ENCODE measurements at regions not wholly inside any gene's neighbourhood (a gene's known extent, or its start where the extent isn't known, plus 50 kb on each side); places are given as distances from the start of the nearest gene placed in this dataset.

DNA sequence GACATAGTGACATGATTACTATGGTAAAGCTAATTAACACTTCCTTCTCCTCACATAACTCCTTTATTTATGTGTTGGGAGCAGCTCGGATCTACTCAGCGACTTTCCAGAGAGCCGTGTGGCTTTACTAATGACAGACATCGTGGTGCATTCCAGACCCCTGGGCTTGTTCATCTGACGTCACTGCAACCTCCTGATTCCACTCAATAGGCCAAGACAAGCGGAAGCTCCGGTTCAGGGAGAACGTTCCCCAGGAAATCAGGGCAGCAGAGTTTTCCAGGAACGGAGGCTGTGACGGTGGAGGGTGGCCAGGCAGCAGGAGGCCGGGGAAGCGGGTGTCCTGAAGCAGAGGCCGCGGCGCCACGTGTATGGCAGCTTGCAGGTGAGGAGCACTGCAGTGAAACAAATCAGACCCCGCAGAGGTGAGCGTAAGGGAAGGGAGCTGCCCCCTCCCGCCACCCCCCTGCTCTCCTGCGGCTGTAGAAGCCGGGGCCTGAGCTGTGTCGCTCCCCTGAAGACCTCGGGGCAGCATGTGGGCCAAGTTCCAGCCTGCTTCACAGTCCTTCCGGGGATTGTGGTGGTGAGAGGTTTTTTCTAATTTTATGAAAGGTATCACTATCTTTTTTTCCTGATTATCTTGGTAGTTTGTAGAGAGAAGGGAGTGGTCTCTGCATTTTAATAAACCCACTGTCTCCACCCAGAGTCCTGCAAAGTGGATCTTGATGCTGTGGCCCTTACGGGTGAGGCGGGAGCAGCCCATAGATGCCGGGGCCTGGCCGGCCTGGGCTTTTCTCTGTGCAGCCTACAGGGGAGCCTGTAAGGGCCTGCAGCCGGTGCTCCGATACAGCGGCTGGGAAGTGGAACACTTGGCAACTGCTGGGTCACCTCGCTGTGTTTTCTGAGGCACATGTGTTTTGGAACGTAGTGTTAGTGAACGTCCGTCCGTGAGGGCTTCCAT lies 220.4 kb upstream of the IRX4 start:
- no peaks in the 10 kb centered on the region for H3K9me3 ChIP-seq (ENCODE audit: control insufficient read depth, insufficient read depth, low read depth, low read length)
- H3K4me3 ChIP-seq (ENCODE audit: low read depth, low read length): no peak overlapping the region
- H3K36me3 ChIP-seq (ENCODE audit: control insufficient read depth, insufficient read depth, low read length): no peaks in the 10 kb centered on the region
- H3K9ac ChIP-seq (ENCODE audit: low read length): no peak overlapping the region
- H3K27me3 ChIP-seq (ENCODE audit: control insufficient read depth, insufficient read depth, low read length): no peaks in the 10 kb centered on the region
- H3K27ac ChIP-seq (ENCODE audit: low read depth, low read length): no peak overlapping the region
- H3K4me1 ChIP-seq (ENCODE audit: control insufficient read depth, insufficient read depth, low read length): no peaks in the 10 kb centered on the region

- no peak overlapping the region for H3K9ac ChIP-seq (ENCODE audit: low read length)
- H3K27ac ChIP-seq (ENCODE audit: low read depth, low read length): no peak overlapping the region
- H3K27me3 ChIP-seq (ENCODE audit: control insufficient read depth, insufficient read depth, low read length): peaks cover 4% of the 10 kb centered on the region; the same call in 1 of the 2 replicates
- no peaks in the 10 kb centered on the region for H3K36me3 ChIP-seq (ENCODE audit: control insufficient read depth, insufficient read depth, low read length)
- no peak overlapping the region for H3K4me3 ChIP-seq (ENCODE audit: low read depth, low read length)
- no peaks in the 10 kb centered on the region for H3K4me1 ChIP-seq (ENCODE audit: control insufficient read depth, insufficient read depth, low read length)
- no peaks in the 10 kb centered on the region for H3K9me3 ChIP-seq (ENCODE audit: control insufficient read depth, insufficient read depth, low read depth, low read length)
Observed at GRCh38 chr5:2101685-2102084, 219.0 kb upstream of the IRX4 start.

DNA sequence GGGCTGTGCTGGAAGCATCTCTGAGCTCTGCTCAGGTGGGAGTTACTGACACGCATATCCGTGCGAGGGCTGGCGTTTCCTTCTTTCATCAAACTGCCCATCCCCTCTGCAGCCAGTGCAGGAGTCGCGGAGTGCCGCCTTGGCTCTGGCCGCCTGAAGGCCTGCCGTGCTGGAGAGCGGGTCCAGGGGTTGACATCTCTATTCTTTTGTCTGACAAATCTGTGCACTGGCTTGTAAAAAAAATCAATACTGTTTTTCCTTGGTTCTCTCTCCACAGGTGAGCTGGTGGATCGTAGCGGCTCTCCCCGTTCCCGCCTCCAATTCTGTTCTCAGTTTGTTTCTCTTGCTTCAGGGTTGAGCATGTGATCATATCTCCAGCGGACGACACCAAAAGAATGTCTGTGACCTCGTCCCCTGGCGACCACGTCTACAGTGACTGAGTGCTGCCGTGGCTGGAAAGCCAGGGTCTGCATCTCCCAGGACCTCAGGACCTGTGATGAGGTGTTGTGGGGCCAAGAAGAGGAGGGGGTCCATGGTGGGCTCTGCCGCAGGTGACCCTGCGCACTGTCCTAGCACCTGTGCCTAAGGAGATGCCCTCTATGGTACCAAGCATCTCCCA lies 214.3 kb upstream of the IRX4 start:
- Histone ChIP-seq H3K9me3 (ENCODE audit: control insufficient read depth, insufficient read depth, low read depth, low read length) (no peaks in the 10 kb centered on the region), H3K9ac (ENCODE audit: low read length) (no peak overlapping the region), H3K36me3 (ENCODE audit: control insufficient read depth, insufficient read depth, low read length) (no peaks in the 10 kb centered on the region)

GRCh38 chr5:2095011-2095410 lies 212.3 kb upstream of the IRX4 start:
- no peaks in the 10 kb centered on the region for H3K36me3 ChIP-seq (ENCODE audit: control insufficient read depth, insufficient read depth, low read length)

More for the DNA sequence above, 214.3 kb upstream of the IRX4 start:
- H3K27ac ChIP-seq (ENCODE audit: low read depth, low read length): no peak overlapping the region
- no peaks in the 10 kb centered on the region for H3K4me1 ChIP-seq (ENCODE audit: control insufficient read depth, insufficient read depth, low read length)
- H3K4me3 ChIP-seq (ENCODE audit: low read depth, low read length): no peak overlapping the region
- H3K27me3 ChIP-seq (ENCODE audit: control insufficient read depth, insufficient read depth, low read length): peaks cover 4% of the 10 kb centered on the region; the same call in 1 of the 2 replicates

GRCh38 chr5:2094616-2094995 lies 211.9 kb upstream of the IRX4 start:
- H3K4me1 ChIP-seq (ENCODE audit: control insufficient read depth, insufficient read depth, low read length): no peaks in the 10 kb centered on the region

More at GRCh38 chr5:2095011-2095410, 212.3 kb upstream of the IRX4 start:
- H3K4me1 ChIP-seq (ENCODE audit: control insufficient read depth, insufficient read depth, low read length): no peaks in the 10 kb centered on the region
- H3K4me3 ChIP-seq (ENCODE audit: low read depth, low read length): no peak overlapping the region
- no peak overlapping the region for H3K27ac ChIP-seq (ENCODE audit: low read depth, low read length)
- peaks cover 4% of the 10 kb centered on the region; the same call in 1 of the 2 replicates for H3K27me3 ChIP-seq (ENCODE audit: control insufficient read depth, insufficient read depth, low read length)
- no peaks in the 10 kb centered on the region for H3K9me3 ChIP-seq (ENCODE audit: control insufficient read depth, insufficient read depth, low read depth, low read length)
- no peak overlapping the region for H3K9ac ChIP-seq (ENCODE audit: low read length)

DNA sequence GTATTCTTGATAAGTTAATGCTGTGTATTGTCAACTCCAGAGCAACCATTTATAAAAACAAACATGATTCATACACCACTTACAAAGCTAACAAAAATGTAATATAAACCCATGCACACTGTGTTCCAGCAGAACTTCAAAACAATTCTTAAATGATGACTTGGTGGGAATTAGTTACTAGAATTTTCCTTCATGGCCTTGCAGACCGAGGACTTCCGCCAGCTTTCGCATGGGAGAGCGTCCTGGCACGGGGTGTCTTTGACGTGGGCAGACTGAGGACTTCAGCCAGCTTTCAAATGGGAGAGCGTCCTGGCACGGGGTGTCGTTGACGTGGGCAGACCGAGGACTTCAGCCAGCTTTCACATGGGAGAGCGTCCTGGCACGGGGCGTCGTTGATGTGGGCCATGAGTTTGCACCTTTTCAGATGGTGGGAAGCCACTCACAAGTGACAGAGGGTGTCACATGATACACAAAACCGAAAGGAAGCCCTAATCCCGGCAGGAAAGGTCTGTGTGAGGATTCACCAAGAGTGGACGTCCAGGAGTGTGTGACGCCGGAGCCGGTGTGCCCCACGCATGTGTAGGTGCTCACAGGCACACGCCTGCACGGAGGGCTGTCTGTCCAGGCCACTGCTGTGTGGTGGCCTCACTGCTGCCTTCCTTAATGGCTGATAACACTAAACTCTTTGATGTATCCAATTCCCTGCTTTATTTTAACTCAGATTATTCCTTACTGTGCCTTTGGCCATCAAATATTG lies 211.3 kb upstream of the IRX4 start:
- Histone ChIP-seq H3K9me3 (ENCODE audit: control insufficient read depth, insufficient read depth, low read depth, low read length) (no peaks in the 10 kb centered on the region), H3K4me3 (ENCODE audit: low read depth, low read length) (no peak overlapping the region), H3K4me1 (ENCODE audit: control insufficient read depth, insufficient read depth, low read length) (no peaks in the 10 kb centered on the region; the same call in 1 of the 2 replicates), H3K27me3 (ENCODE audit: control insufficient read depth, insufficient read depth, low read length) (peaks cover 4% of the 10 kb centered on the region; the same call in 1 of the 2 replicates), H3K27ac (ENCODE audit: low read depth, low read length) (no peak overlapping the region), H3K9ac (ENCODE audit: low read length) (no peak overlapping the region), H3K36me3 (ENCODE audit: control insufficient read depth, insufficient read depth, low read length) (no peaks in the 10 kb centered on the region)

More at GRCh38 chr5:2094616-2094995, 211.9 kb upstream of the IRX4 start:
- Histone ChIP-seq H3K9me3 (ENCODE audit: control insufficient read depth, insufficient read depth, low read depth, low read length) (no peaks in the 10 kb centered on the region), H3K27ac (ENCODE audit: low read depth, low read length) (no peak overlapping the region), H3K27me3 (ENCODE audit: control insufficient read depth, insufficient read depth, low read length) (peaks cover 4% of the 10 kb centered on the region; the same call in 1 of the 2 replicates), H3K4me3 (ENCODE audit: low read depth, low read length) (no peak overlapping the region), H3K9ac (ENCODE audit: low read length) (no peak overlapping the region), H3K36me3 (ENCODE audit: control insufficient read depth, insufficient read depth, low read length) (no peaks in the 10 kb centered on the region)

DNA sequence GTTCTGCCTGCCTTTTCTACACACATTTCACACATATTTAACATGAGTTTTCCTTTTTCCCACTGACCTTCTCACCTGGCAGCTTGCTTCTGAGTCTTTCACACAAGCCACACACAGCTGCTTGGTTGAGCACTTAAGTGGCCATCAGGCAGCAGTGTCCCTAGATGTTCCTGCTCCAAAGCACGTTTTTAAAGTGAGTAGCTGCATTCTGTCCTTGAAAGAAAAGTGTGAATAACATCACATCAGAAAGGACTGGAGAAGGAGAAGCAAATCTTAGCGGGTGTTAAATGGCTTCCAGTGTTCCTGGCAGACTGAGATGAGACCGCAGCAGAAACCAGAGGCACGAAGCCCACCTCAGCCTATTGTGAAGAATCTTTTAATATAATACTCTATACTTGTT lies 209.2 kb upstream of the IRX4 start:
- H3K36me3 ChIP-seq (ENCODE audit: control insufficient read depth, insufficient read depth, low read length): no peaks in the 10 kb centered on the region
- H3K27ac ChIP-seq (ENCODE audit: low read depth, low read length): no peak overlapping the region
- H3K27me3 ChIP-seq (ENCODE audit: control insufficient read depth, insufficient read depth, low read length): no peaks in the 10 kb centered on the region
- no peak overlapping the region for H3K4me3 ChIP-seq (ENCODE audit: low read depth, low read length)
- H3K9me3 ChIP-seq (ENCODE audit: control insufficient read depth, insufficient read depth, low read depth, low read length): no peaks in the 10 kb centered on the region
- H3K9ac ChIP-seq (ENCODE audit: low read length): no peak overlapping the region
- no peaks in the 10 kb centered on the region; the same call in 1 of the 2 replicates for H3K4me1 ChIP-seq (ENCODE audit: control insufficient read depth, insufficient read depth, low read length)

- H3K27ac ChIP-seq (ENCODE audit: low read depth, low read length): no peak overlapping the region
- H3K9ac ChIP-seq (ENCODE audit: low read length): no peak overlapping the region
- no peaks in the 10 kb centered on the region for H3K36me3 ChIP-seq (ENCODE audit: control insufficient read depth, insufficient read depth, low read length)
- no peaks in the 10 kb centered on the region; the same call in 1 of the 2 replicates for H3K4me1 ChIP-seq (ENCODE audit: control insufficient read depth, insufficient read depth, low read length)
- H3K9me3 ChIP-seq (ENCODE audit: control insufficient read depth, insufficient read depth, low read depth, low read length): no peaks in the 10 kb centered on the region
- no peaks in the 10 kb centered on the region for H3K27me3 ChIP-seq (ENCODE audit: control insufficient read depth, insufficient read depth, low read length)
- no peak overlapping the region for H3K4me3 ChIP-seq (ENCODE audit: low read depth, low read length)
Observed at GRCh38 chr5:2087980-2088379, 205.3 kb upstream of the IRX4 start.

DNA sequence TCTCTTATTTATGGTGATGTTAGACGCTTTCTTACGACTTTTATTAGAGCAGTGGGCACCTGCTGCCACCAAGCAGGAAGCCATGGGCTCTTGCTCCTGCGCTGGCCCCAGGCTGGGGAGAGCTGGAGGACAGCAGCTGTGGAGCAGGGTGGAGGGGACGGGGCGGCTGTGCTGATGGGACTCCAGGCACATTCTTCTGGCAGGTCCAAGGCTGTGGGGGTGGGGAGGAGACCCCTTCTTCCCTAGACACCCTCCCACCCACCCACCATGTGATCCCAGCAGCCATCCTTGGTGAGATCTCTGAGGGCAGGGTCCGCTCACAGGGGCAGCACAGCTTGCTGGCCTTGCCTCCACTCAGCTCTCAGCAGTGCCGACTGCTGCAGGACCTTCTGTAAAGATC lies 192.6 kb upstream of the IRX4 start:
- H3K4me1 ChIP-seq (ENCODE audit: control insufficient read depth, insufficient read depth, low read length): no peaks in the 10 kb centered on the region

DNA sequence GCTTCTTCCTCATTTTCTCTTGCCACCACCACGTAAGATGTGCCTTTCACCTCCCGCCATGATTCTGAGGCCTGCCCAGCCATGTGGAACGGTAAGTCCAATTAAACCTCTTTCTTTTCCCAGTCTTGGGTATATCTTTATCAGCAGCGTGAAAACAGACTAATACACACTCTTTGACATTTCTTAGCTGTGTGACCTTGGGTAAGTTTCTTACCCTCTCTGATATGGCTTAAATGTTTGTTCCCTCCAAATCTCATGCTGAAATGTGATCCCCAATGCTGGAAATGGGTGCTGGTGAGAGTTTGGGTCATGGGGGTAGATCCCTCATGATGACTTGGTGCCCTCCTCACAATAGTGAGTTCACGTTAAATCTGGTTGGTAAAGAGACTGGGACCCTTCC lies 188.8 kb upstream of the IRX4 start:
- no peaks in the 10 kb centered on the region for H3K9me3 ChIP-seq (ENCODE audit: control insufficient read depth, insufficient read depth, low read depth, low read length)
- no peaks in the 10 kb centered on the region for H3K36me3 ChIP-seq (ENCODE audit: control insufficient read depth, insufficient read depth, low read length)
- H3K27me3 ChIP-seq (ENCODE audit: control insufficient read depth, insufficient read depth, low read length): no peaks in the 10 kb centered on the region; the same call in 1 of the 2 replicates
- H3K4me3 ChIP-seq (ENCODE audit: low read depth, low read length): no peak overlapping the region
- no peak overlapping the region for H3K9ac ChIP-seq (ENCODE audit: low read length)
- no peaks in the 10 kb centered on the region for H3K4me1 ChIP-seq (ENCODE audit: control insufficient read depth, insufficient read depth, low read length)
- no peak overlapping the region for H3K27ac ChIP-seq (ENCODE audit: low read depth, low read length)

More for the DNA sequence above, 192.6 kb upstream of the IRX4 start:
- no peak overlapping the region for H3K4me3 ChIP-seq (ENCODE audit: low read depth, low read length)
- H3K36me3 ChIP-seq (ENCODE audit: control insufficient read depth, insufficient read depth, low read length): no peaks in the 10 kb centered on the region
- H3K9ac ChIP-seq (ENCODE audit: low read length): no peak overlapping the region
- no peak overlapping the region for H3K27ac ChIP-seq (ENCODE audit: low read depth, low read length)
- no peaks in the 10 kb centered on the region for H3K27me3 ChIP-seq (ENCODE audit: control insufficient read depth, insufficient read depth, low read length)
- no peaks in the 10 kb centered on the region for H3K9me3 ChIP-seq (ENCODE audit: control insufficient read depth, insufficient read depth, low read depth, low read length)

Measured in HUES6 (cell line).